A673 (cell line): ENCODE measurements at regions not wholly inside any gene's neighbourhood (a gene's known extent, or its start where the extent isn't known, plus 50 kb on each side); places are given as distances from the start of the nearest gene placed in this dataset.

Source experiments
- BruUV-seq: library from RNA; stranded (reverse); fragments of 400-500 nt; replicated peaks from 2 replicates; lab custom pipeline; 2021; lab: Mats Ljungman, UMichigan
- CTCF ChIA-PET: fragments of 300-600 bp; sonication (Branson Sonifier 250); formaldehyde crosslinking; loops from one replicate; lab custom pipeline; 2022; ENCODE audit warnings: antibody characterized with exemption; lab: Charles Lee
- POLR2A ChIA-PET: fragments of 300-600 bp; sonication (Branson Sonifier 250); formaldehyde crosslinking; loops from one replicate; lab custom pipeline; 2022; ENCODE audit warnings: antibody characterized with exemption; ENCODE audit not compliant: low non-redundant PET; lab: Charles Lee
- DNase-seq: peaks from one replicate; pipeline ENCODE4 v3.0.0-alpha.2; 2015; ENCODE audit warnings: low spot score
- H3K27ac ChIP-seq: fragments of 200-600 bp; sonication (generic); 2 replicates; pipeline ENCODE4 v1.5.1; 2016; ENCODE audit warnings: mixed run types, low read depth, mild to moderate bottlenecking, mixed read lengths, antibody characterized with exemption, low read length; ENCODE audit not compliant: poor library complexity, severe bottlenecking
- H3K27me3 ChIP-seq: fragments of 200-600 bp; sonication (generic); replicated peaks from 2 replicates; pipeline ENCODE4 v1.6.1; 2017; ENCODE audit warnings: mixed run types, low read depth, mild to moderate bottlenecking, mixed read lengths, antibody characterized with exemption, low read length; ENCODE audit not compliant: insufficient read depth, poor library complexity
- H3K36me3 ChIP-seq: fragments of 200-600 bp; sonication (generic); 2 replicates; pipeline ENCODE4 v1.6.1; 2016; ENCODE audit warnings: mixed run types, mild to moderate bottlenecking, mixed read lengths, antibody characterized with exemption, low read length; ENCODE audit not compliant: insufficient read depth, poor library complexity, severe bottlenecking
- H3K4me1 ChIP-seq: fragments of 200-600 bp; sonication (generic); 2 replicates; pipeline ENCODE4 v1.6.1; 2017; ENCODE audit warnings: mixed run types, mild to moderate bottlenecking, mixed read lengths, antibody characterized with exemption, low read length; ENCODE audit not compliant: insufficient read depth, poor library complexity, severe bottlenecking
- H3K4me3 ChIP-seq: fragments of 200-600 bp; sonication (generic); 2 replicates; pipeline ENCODE4 v1.5.1; 2016; ENCODE audit warnings: low read depth, mixed run types, mild to moderate bottlenecking, mixed read lengths, low read length; ENCODE audit not compliant: poor library complexity, severe bottlenecking
- H3K9me3 ChIP-seq: fragments of 200-600 bp; sonication (generic); 2 replicates; pipeline ENCODE4 v1.6.1; 2016; ENCODE audit warnings: mixed run types, low read depth, mild to moderate bottlenecking, mixed read lengths, antibody characterized with exemption, low read length; ENCODE audit not compliant: poor library complexity, severe bottlenecking
- CTCF ChIP-seq: fragments of 300-800, 200-600 bp; sonication (generic); conservative IDR thresholded peaks from 2 replicates; pipeline ENCODE4 v1.5.1; 2017; ENCODE audit warnings: low read depth, mild to moderate bottlenecking, antibody characterized with exemption, low read length, moderate library complexity, mixed read lengths
- EZH2 ChIP-seq: fragments of 200-600 bp; sonication (generic); IDR thresholded peaks from 2 replicates; pipeline ENCODE4 v1.6.1; 2017; ENCODE audit warnings: borderline replicate concordance, low read depth, mild to moderate bottlenecking, mixed read lengths, antibody characterized with exemption, low read length; ENCODE audit not compliant: poor library complexity, severe bottlenecking
- intact Hi-C: fragments of 100-400 bp; cut with micrococcal nuclease; formaldehyde crosslinking; loops from one replicate; pipeline ENCODE4 v1.10.0; 2022; ENCODE audit not compliant: unreplicated experiment

- CTCF ChIA-PET, result no interaction called here
- peaks cover 2% of the 10 kb centered on the region for H3K27me3 ChIP-seq
- POLR2A ChIA-PET, result no interaction called here
- TF ChIP-seq EZH2 (no peak), CTCF (no peak)
- no peaks in the 10 kb centered on the region for H3K9me3 ChIP-seq
- H3K4me1 ChIP-seq, result no peaks in the 10 kb centered on the region
- intact Hi-C loops, result no loop called here
- no peak overlapping the region for H3K4me3 ChIP-seq
- H3K27ac ChIP-seq, result no peak overlapping the region
- BruUV-seq, result no TSS peak
- no peak for DNase-seq
- H3K36me3 ChIP-seq, result no peaks in the 10 kb centered on the region
Observed at GRCh38 chr10:121015916-121016315, 164.8 kb downstream of the WDR11 start.

GRCh38 chr10:121024905-121025584 is 173.9 kb downstream of the WDR11 start:
- POLR2A ChIA-PET, result no interaction called here
- Histone ChIP-seq H3K4me3 (no peak overlapping the region), H3K27ac (no peak overlapping the region), H3K4me1 (no peaks in the 10 kb centered on the region), H3K9me3 (no peaks in the 10 kb centered on the region), H3K36me3 (no peaks in the 10 kb centered on the region), H3K27me3 (peaks cover 15% of the 10 kb centered on the region)
- CTCF ChIA-PET, result no interaction called here
- DNase-seq, result no peak
- BruUV-seq, result no TSS peak
- intact Hi-C loops, result no loop called here
- no peak for TF ChIP-seq EZH2

- POLR2A ChIA-PET, result no interaction called here
- DNase-seq, result no peak
- intact Hi-C loops, result no loop called here
Observed at GRCh38 chr10:121025731-121026130, 174.6 kb downstream of the WDR11 start.

More at GRCh38 chr10:121025731-121026130, 174.6 kb downstream of the WDR11 start:
- H3K36me3 ChIP-seq, result no peaks in the 10 kb centered on the region
- peaks cover 15% of the 10 kb centered on the region for H3K27me3 ChIP-seq
- H3K4me3 ChIP-seq, result no peak overlapping the region
- CTCF ChIA-PET, result no interaction called here
- BruUV-seq, result no TSS peak
- H3K4me1 ChIP-seq, result no peaks in the 10 kb centered on the region
- TF ChIP-seq EZH2, result no peak
- no peak for TF ChIP-seq CTCF
- no peaks in the 10 kb centered on the region for H3K9me3 ChIP-seq
- H3K27ac ChIP-seq, result no peak overlapping the region
